ENCODE measurements at regions not wholly inside any gene's neighbourhood (a gene's known extent, or its start where the extent isn't known, plus 50 kb on each side); places are given as distances from the start of the nearest gene placed in this dataset.

GRCh38 chr13:78325585-78325984, 277.8 kb downstream of the POU4F1 start:
- no peak for FAIRE-seq

DNA sequence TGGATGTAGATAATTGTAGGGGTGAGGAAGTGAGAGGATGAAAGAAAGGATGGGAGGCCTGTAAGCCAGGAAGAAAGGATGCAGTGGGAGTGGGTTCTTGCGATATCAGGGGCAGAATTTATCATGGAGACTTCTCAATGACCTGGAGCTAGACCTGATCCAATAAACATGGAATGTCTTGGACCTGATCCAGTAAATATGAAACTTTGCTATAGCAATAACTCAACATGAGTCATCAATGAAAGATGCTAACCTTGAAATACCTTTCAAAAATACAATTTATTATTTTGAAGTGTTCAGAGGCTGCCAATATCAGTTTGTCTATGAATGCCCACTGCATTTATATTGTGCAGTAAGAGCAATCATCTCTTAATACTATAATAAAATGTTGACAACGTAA, 279.5 kb downstream of the POU4F1 start:
- no peak for FAIRE-seq

GRCh38 chr13:78323040-78323439, 280.3 kb downstream of the POU4F1 start:
- no peak for FAIRE-seq

DNA sequence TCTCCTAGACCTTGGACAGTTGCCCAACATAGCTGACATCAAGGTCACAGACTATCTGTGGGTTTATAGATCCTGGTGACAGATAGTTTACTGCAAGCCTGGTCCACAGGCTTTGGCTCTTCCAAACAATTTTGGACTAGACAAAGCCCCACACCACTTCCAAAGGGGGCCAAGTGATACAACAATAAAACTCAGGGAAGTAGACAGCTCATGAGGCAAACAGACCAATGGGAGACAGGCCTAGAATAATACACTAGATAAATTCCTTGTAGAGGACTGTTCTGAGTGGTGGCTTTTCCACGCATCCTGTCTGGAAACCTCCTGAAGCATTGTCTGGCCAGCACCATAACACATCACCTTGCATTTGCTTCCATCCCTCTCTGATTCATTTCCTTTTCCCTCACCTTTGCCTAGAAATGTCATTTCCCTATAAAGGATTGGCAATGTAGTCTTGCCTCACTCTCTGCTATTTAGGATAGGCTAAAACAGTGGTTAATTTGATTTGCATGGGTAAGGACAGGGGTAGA, 284.2 kb downstream of the POU4F1 start:
- FAIRE-seq, result no peak

GRCh38 chr13:78317030-78317429, 286.3 kb downstream of the POU4F1 start:
- no peak for FAIRE-seq

DNA sequence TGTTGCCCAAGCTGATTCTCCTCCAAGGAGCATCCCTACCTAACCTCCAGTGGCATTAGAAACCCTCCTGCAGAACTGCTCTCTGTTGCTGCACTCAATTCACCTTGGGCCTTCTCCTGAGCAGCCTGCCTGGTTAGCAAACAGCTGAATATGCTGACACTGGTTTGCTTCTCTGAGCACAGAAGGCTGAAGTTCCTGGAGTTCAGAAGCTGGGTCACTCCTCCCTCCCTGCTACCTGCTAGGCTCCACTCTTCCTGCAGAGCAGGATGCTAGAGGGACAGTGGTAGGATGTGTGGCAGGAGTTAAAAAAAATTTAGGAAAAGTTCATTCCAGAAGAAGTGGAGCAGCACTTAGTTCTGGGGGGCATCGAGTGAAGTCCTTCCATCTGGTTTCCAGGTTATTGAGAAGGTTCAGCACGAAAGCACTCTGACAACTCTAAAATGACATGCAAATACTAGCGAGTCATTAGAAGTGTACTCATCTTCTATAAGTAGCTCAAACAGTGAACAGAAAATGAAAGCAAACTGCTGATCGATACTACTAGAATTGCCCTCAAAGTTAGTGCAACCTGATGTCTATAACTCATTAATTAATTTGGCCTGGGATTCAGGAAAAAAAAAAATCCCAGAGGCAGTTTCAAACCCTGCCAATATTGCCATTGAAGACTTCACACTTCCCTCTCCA, 293.7 kb downstream of the POU4F1 start:
- FAIRE-seq, result no peak

DNA sequence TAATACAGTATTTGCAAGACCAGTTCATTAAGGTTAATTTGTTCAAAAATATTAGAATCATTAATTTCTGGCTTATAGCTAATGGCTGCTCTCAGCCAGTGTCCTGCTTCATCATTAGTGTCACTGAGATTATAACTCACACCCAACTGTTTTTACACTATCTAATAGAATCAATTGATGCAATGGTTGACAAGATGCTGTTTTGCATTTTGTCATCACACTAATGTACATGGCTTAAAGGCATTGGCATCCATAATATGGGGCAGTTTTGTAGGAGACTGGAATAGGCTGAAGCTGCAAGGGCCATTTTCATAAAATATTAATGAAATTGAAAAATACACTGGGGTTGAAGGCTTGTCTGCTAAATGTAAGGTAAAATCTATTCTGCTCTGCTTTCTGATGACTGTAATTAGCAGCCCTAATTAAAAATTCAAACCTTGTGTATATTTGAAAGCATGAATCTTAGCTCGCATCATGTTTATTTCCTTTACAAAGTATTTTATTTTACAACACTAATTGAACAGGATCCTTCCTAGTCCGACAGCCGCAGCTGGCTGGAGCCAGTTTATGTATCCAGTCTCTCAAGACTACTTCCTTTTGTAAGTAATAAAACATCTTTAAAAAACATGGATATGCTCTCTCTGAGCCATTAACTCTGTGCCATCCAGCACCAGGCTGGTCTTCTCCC, 296.7 kb downstream of the POU4F1 start:
- no peak for FAIRE-seq

DNA sequence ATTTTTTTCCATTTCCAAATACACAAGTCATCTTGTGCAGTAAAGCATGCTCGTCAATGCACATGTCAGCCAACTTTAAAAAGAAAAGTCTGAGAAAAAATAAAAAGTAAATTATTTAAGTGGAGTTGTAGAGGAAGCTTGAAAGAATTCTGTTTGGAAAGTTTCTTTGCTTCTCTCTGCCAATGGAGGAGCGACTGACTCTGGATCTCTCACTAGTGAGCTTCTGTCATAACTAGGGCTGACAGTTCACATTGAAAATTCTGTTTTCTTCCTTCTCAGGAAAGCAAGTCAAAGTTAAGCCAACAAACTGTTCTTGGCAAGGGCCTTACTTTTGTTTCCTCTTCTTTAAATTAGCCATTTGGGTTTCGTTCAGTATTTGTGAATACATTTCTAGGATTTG, 298.2 kb downstream of the POU4F1 start:
- FAIRE-seq, result no peak

DNA sequence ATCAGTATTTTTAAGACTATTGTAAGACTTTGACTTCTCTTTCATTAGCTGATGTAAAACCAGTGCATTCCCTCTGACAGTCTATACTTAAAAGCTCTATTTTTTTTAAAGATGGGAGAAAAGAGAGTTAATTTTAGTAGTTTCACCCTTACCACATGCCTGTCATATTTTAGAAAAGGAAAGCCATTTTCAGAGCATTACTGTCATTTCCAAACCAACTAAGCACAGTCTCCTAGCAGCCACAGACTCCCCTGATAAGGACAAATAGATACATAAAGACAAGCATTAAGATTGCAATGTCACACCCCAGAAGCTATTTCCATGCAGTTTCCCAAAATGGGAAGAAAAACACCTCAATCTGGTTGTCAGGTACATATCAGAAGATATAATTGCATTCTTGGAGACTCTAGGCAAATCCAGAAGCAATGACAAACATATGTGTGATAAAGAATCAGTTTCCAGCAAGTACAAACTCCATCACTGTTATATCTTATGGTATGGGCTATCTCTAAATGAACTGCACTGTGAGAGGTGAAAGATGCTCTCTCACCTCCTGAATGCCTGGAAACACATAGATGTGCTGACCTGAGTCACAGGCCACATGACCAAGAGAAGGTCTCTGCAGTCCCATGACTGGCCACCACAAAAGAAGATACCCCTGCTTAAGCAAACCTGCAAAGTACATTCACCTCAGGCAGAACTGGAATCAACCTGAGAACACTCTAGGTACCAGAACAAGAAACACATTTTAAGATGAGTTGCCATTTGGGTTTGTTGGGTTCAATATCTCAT, 303.3 kb downstream of the POU4F1 start:
- FAIRE-seq, result no peak

GRCh38 chr13:78298657-78299056, 304.7 kb downstream of the POU4F1 start:
- no peak for FAIRE-seq

DNA sequence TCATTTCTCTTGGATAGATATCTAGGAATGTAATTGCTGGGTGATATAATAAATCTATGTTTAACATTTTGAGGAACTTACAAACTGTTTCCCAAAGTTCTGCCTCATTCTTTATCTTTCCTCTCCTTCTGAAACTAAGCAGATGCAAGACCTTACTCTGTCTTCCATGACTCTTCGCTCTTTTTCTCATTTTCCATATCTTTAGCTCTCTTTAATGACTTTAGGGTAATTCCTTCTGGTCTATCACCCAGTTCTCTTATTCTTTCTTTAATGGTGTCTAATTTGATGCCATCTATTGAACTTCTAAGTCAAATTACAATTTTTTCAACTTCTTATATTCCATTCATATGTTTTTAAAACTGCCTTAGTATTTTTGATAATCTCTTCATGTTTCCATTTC, 316.6 kb downstream of the POU4F1 start:
- no peak for FAIRE-seq

DNA sequence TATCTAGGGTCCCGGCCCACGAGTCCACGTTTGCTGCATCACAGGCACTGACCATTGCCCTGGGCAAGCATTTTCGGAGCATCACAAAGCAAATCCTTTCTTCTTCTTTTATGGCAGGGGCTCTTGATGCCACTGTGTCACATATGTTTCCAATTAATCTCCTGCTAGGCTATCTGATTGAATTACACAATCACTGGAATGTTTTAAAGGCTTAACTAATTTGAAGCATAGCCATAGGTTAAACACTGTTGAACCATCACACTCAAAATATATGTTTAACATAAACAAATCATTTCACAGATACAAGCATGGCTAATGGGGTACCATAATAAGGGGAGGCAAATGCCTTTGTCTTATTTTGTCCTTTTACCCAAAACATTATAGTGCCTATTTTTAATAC, 338.3 kb downstream of the POU4F1 start:
- no peak for FAIRE-seq

GRCh38 chr13:78258304-78258703, 339.7 kb upstream of the EDNRB start:
- no peak for FAIRE-seq

GRCh38 chr13:78256484-78256883, 337.9 kb upstream of the EDNRB start:
- FAIRE-seq, result no peak

GRCh38 chr13:78254113-78254512, 335.5 kb upstream of the EDNRB start:
- no peak for FAIRE-seq

DNA sequence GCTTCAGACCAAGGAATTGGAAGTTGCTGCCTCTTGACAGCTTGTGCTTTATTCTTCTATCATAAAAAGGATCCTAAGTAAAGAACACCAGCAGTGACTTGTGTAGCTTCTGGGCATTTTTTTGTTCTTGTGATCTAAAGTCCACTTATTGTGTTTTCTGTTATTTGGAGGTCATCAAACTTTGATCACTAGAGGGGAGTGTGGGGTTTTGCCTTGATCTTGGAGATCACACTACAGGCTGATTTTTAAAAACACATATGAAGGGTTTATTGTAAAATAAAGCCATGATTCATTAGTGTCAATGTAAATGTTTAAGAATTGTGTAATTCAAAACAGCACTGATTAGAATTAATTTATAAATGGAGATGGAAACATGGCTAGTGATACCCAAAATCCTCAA, 328.7 kb upstream of the EDNRB start:
- FAIRE-seq, result no peak

GRCh38 chr13:78241278-78241919, 322.8 kb upstream of the EDNRB start:
- no peak for FAIRE-seq

GRCh38 chr13:78239714-78240113, 321.1 kb upstream of the EDNRB start:
- no peak for FAIRE-seq

DNA sequence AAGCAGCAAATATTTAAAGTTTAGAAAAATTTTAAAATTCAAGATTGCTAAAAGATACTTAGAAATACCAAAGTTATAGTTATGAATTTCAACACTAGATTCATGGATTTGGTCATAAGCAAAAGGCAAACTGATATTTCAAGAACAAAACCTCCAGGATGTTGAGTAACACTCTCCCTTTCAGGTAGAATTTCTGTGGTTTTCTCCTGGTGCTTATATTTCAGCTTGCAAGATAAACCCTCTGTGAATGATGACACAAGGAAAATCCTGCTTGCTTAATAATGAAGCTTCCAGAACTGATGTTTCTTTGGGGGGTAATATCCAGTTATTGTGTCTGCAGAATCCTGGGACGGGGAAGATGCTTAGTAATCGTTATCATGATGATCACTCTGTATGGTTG, 320.3 kb upstream of the EDNRB start:
- FAIRE-seq, result no peak

- FAIRE-seq, result no peak
Measured at GRCh38 chr13:78228940-78229339, 310.3 kb upstream of the EDNRB start.

- no peak for FAIRE-seq
Measured at GRCh38 chr13:78228211-78228610, 309.6 kb upstream of the EDNRB start.

GRCh38 chr13:78227709-78228108, 309.1 kb upstream of the EDNRB start:
- no peak for FAIRE-seq

GRCh38 chr13:78215458-78216108, 297.0 kb upstream of the EDNRB start:
- no peak for FAIRE-seq
